SH-SY5Y (cell line): ENCODE measurements at regions not wholly inside any gene's neighbourhood (a gene's known extent, or its start where the extent isn't known, plus 50 kb on each side); places are given as distances from the start of the nearest gene placed in this dataset.

Experiments used
- GATA2 ChIP-seq: IDR thresholded peaks from 2 replicates; pipeline ENCODE4 v1.6.1; 2011; ENCODE audit warnings: mild to moderate bottlenecking, low read depth, low read length
- GATA3 ChIP-seq: IDR thresholded peaks from 2 replicates; pipeline ENCODE4 v1.6.1; 2011; ENCODE audit warnings: low read depth, mild to moderate bottlenecking, low read length, moderate library complexity

- TF ChIP-seq GATA3 (no peak), GATA2 (no peak)
These were observed 538.8 kb upstream of the SLC39A10 start for GRCh38 chr2:195118276-195118675.

- TF ChIP-seq GATA2 = no peak
- TF ChIP-seq GATA3 = no peak
These were observed 540.0 kb upstream of the SLC39A10 start for GRCh38 chr2:195117011-195117410.

GRCh38 chr2:195115738-195116137 is 541.3 kb upstream of the SLC39A10 start:
- TF ChIP-seq GATA2 = no peak
- TF ChIP-seq GATA3 = no peak

GRCh38 chr2:195108182-195108581 is 548.8 kb upstream of the SLC39A10 start:
- no peak for TF ChIP-seq GATA3
- no peak for TF ChIP-seq GATA2

- TF ChIP-seq GATA3 = no peak
- TF ChIP-seq GATA2 = no peak
These were observed 550.2 kb upstream of the SLC39A10 start for GRCh38 chr2:195106681-195107380.

GRCh38 chr2:195105581-195105980 is 551.4 kb upstream of the SLC39A10 start:
- TF ChIP-seq GATA3 (no peak), GATA2 (no peak)

GRCh38 chr2:195094330-195094729 is 562.7 kb upstream of the SLC39A10 start:
- TF ChIP-seq GATA3 (no peak), GATA2 (no peak)

GRCh38 chr2:195092341-195092740 is 564.7 kb upstream of the SLC39A10 start:
- TF ChIP-seq GATA3 (no peak), GATA2 (no peak)

GRCh38 chr2:195057001-195057400 is 600.0 kb upstream of the SLC39A10 start:
- TF ChIP-seq GATA3 (no peak), GATA2 (no peak)

- TF ChIP-seq GATA3 (no peak), GATA2 (no peak)
These were observed 601.0 kb upstream of the SLC39A10 start for GRCh38 chr2:195055996-195056395.

GRCh38 chr2:195051401-195051800 is 605.6 kb upstream of the SLC39A10 start:
- no peak for TF ChIP-seq GATA3
- TF ChIP-seq GATA2 = no peak

- TF ChIP-seq GATA3 = no peak
- no peak for TF ChIP-seq GATA2
These were observed 607.5 kb upstream of the SLC39A10 start for GRCh38 chr2:195049372-195050031.

GRCh38 chr2:195047955-195048354 is 609.1 kb upstream of the SLC39A10 start:
- TF ChIP-seq GATA2 (no peak), GATA3 (no peak)

- TF ChIP-seq GATA2 (no peak), GATA3 (no peak)
These were observed 612.2 kb upstream of the SLC39A10 start for GRCh38 chr2:195044801-195045200.

- no peak for TF ChIP-seq GATA2
- TF ChIP-seq GATA3 = no peak
These were observed 618.9 kb upstream of the SLC39A10 start for GRCh38 chr2:195038153-195038552.
